B cell (primary cell): ENCODE measurements at regions not wholly inside any gene's neighbourhood (a gene's known extent, or its start where the extent isn't known, plus 50 kb on each side); places are given as distances from the start of the nearest gene placed in this dataset.

ENCODE experiments used
- EZH2 ChIP-seq: IDR thresholded peaks from 2 replicates; pipeline ENCODE4 v1.6.1; 2012; ENCODE audit warnings: borderline replicate concordance, low read depth, mild to moderate bottlenecking, moderate library complexity, low read length; ENCODE audit not compliant: insufficient read depth, poor library complexity, severe bottlenecking
- TF ChIP-seq, protein P1 (sequence below): fragments of 200-600 bp; IDR thresholded peaks from one replicate; pipeline ENCODE4 v1.8.0; 2022; ENCODE audit warnings: antibody characterized with exemption, mild to moderate bottlenecking

- TF ChIP-seq EZH2 = no peak
- TF ChIP-seq, protein P1, sequence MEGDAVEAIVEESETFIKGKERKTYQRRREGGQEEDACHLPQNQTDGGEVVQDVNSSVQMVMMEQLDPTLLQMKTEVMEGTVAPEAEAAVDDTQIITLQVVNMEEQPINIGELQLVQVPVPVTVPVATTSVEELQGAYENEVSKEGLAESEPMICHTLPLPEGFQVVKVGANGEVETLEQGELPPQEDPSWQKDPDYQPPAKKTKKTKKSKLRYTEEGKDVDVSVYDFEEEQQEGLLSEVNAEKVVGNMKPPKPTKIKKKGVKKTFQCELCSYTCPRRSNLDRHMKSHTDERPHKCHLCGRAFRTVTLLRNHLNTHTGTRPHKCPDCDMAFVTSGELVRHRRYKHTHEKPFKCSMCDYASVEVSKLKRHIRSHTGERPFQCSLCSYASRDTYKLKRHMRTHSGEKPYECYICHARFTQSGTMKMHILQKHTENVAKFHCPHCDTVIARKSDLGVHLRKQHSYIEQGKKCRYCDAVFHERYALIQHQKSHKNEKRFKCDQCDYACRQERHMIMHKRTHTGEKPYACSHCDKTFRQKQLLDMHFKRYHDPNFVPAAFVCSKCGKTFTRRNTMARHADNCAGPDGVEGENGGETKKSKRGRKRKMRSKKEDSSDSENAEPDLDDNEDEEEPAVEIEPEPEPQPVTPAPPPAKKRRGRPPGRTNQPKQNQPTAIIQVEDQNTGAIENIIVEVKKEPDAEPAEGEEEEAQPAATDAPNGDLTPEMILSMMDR = no peak
Measured at GRCh38 chr1:87685311-87686135, 356.8 kb downstream of the LMO4 start.
